Fibroblast of skin of abdomen (primary cell): ENCODE measurements at regions not wholly inside any gene's neighbourhood (a gene's known extent, or its start where the extent isn't known, plus 50 kb on each side); places are given as distances from the start of the nearest gene placed in this dataset.

Experiments used
- DNase-seq: peaks from one replicate; pipeline ENCODE4 v3.0.0-alpha.2; 2013

DNA sequence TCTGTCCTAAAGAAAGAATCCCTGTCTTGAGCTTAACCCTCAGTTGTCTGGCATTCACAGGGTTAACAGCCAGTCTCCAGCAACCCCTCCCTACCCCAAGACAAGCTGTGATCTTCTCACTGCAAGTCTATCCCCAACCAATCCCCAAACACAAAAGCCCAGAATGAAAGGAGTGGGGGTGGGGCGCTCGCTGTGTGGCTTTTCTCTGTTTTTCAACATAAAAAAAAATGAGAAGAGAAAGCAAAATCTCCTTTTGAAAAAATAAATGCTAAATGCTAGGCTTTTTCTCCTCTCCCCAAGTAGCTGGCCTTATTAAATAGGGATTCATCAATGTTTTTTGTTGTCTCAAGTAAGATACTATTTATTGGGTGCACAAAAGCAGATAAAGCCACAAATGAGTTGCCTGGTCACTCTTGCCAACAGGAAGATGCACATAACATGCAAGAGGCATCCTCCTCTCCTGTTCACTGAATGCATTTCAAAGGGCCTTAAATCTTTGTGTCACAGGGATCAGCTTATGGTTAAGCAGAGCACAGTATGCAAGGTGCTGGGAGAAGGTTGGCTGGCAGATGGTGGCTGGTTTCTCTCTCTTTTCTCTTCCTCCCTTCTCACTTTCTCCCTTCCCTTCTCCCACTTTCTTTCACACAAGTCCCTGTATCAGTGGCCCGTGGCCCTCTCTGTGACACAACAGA, 225.6 kb downstream of the CMPK2 start:
- no peak for DNase-seq

DNA sequence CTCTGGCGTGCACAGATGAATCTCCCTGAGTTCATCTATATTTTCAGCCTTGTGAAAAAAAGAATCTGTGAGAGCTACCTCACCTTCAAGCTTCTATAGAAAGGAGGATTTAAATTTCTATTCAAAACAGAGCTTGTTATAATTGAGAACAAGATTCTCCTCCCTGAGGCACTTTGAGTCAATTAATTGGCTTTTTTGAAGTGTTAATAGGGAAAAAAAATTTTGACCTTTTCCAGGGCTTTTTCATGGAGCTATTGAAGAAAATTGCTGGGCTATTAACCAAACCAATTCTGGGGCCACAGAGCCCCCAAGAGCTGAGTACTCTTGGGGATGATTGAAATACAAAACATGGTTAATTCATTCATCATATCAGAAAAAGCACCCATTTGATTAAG, 225.1 kb downstream of the CMPK2 start:
- no peak for DNase-seq

DNA sequence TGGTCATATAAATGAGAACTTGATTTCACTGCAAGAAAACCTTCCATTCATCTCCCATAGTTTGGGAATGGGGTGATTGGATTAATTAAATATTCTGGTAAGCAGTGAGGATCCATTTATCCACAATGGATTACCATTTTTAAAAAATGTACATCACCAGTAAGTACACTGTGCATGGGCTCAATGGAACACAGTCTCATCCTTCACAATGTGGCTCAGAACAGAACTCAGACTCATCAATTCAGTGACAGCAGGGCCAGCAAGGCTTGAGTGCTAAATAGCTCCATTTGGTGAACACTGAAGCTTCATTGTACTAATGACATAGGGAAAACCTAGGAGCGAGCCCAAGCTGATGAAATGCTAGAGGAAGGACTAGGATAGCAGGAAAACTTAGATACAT, 223.8 kb downstream of the CMPK2 start:
- DNase-seq = no peak

DNA sequence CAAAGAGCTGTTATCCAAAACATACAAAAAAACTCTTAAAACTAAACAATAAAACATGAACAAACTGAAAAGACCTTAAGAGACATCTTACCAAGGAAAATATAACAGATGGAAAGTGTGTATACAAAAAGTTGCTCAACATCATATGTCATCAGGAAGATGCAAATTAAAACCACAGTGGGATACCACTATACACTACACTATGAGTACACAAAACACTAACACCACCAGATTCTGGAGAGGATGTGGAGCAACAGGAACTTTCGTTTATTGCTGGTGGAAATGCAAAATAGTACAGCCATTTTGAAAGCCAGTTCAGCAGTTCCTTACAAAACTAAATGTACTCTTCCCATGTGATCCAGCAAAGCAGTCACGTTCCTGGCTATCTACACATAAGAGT, 221.4 kb downstream of the CMPK2 start:
- no peak for DNase-seq

DNA sequence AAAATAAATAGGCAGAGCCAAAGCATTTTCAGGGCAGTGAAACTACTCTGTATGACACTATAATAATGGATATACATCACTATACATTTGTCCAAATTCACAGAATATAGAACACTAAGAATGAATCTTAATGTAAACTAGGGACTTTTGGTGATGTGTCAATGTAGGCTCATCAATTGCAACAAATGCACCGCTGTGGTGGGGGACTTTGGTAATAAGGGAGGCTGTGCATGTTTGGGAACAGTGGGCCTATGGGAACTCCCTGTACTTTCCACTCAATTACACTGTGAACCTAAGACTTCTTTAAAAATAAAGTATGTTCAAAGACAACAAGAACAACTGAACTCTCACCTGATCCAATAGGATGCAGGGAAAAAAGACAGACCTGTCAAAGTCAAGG, 220.7 kb downstream of the CMPK2 start:
- no peak for DNase-seq

DNA sequence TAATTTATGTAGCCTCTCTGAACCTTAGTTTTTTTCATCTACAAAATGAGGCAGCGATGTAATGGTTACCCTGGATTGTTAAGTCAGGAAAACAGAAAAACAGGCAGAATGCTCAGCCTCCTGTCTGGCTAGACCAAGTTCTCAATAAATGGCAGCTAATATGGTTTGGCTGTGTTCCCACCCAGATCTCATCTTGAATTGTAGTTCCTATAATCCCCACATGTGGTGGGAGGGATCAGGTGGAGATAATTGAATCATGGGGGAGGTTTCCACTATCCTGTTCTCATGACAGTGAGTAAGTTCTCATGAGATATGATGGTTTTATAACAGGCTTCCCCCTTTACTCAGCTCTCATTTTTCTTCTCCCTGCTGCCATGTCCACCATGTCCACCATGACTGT, 220.0 kb downstream of the CMPK2 start:
- DNase-seq = no peak

DNA sequence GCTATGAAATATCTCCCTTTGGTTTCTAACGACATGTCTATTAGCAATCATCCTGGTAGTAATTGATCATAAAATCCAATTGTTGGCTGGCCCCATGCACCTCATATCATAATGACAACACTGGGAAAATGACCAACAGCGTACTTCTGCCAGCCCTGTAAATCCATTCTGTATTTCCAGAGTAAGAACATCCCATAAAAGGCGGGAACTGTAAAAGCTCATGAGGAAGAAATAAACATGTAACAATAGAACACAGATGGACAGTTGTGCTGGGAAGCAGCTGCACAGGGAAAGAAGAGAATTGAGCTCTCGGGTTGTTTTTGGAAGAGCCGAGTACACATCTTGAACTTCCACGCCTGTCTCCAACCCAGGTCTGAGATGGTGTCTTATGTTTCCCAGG, 218.7 kb downstream of the CMPK2 start:
- no peak for DNase-seq

DNA sequence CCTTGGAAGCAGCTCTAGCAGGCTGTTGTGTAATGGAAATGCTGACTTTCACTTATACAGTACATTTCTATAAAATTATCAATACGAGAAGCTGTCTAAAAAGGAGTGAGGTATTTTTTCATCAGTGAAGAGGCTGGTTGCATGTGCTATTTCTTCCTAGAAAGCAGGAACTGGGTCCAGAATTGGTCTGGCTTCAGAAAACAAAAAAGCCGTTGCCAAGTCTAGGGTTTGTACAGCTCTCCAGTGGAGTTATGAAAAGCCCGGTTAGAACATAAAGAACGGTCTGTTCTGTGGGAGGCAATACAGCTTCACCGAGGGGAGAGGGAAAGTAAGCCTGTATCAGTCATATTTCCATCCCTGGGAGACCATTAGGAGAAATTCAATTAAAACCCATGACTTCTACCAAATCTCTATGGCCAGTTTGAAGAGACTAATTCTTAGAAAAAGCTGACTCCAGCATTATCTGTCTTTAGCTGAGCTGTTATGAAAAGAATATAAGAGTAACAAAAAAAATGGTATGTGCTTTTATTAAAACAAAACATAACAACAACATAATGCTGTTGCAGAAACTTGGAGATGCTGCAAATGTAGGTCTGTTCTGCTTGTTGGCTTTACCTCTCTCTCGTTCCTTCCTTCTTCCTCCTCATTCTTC, 217.0 kb downstream of the CMPK2 start:
- DNase-seq = no peak

DNA sequence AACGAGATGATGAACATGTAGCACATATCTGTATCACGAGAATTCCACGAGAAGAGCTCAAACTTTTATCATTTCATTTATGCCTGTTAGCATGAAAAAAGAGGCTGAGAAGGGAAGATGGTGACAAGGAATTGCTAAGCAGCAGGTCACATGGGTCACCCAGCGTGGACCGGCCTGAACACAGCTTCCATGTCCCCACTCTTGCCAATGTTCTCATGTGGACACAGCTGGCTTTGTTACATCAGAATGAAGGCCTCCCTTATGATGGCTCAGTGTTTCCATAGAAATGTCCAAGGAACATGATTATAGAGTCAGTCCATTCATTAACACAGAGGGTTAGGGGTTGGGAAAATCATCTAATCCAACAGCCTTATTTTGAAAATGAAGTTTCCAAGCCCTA, 215.4 kb downstream of the CMPK2 start:
- no peak for DNase-seq

DNA sequence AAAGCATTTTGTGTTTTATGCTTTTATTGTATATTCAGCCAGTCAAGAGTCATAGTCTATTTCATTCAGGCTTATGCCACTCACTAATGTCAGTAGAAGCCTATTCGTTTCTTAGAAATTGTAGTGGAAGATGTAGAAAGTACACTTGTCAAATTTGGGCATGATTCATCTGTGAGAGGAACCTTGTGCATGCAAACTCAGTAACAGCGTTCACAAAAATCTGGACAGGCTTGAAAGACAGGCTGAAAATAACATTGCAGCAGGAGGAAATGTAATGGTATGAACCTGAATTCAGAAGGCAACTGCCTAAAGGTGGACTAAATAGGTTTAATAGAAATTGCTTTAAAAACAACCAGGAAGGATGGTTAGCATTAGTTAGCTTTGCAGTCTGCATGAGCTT, 213.5 kb downstream of the CMPK2 start:
- DNase-seq = no peak

DNA sequence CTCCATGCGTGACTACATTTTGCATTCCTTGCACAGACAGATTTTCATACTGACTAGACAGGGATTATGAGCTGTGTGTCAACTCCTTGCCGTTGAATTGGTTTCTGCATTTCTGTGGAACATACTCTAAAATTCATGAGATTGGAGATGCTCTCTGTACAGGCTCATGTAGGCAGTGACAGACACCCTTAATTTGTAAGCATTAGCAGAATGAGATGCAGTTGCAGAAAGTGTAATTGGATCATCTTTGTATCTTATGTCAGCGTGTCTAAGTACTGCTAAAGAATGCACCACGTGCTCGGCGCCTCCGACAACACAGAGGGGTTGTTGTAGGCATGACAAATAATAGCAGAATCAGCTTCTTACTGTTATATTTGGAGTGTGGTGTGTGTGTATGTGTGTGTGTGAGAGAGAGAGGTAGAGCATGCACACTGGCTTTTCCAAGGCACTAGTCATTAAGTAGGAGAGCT, 212.4 kb downstream of the CMPK2 start:
- peak; percentile 42 for DNase-seq

DNA sequence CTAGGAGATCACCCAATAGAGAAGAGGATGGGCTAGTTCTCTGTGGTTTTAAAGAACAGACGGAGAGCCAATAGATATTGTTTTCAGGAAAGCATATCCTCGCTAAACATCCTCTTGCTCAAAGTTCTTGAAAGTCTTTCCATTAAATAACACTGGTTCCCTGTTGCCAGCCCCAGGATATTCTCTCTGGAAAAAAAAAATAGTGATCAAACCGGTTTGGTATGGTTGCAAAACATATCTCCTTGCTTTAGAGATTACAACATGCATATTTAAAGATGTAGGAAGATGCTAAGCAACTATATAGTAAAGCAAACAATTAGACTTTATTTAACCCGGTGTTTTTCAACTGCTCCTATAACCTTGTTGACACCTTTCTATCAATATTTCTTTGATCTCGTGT, 211.4 kb downstream of the CMPK2 start:
- no peak for DNase-seq

DNA sequence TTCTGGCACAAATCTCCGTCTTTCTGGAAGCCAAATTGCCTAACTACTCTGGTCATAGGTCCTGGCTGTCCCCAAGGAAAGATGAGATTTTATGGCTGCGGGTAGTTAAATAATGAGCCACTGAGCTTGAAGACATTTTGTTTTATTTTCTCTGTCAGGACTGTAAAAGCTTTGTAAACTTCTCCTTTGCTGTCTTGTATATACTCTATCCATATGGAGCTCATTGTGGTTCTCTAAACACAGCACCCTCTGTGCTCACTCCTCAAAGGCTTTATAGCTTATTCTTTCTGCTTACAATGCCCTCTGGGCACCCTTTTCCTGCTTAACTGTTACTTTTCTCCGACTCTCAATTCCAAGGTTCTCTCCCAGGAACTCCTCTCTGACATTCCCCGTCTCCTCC, 209.1 kb downstream of the CMPK2 start:
- no peak for DNase-seq

DNA sequence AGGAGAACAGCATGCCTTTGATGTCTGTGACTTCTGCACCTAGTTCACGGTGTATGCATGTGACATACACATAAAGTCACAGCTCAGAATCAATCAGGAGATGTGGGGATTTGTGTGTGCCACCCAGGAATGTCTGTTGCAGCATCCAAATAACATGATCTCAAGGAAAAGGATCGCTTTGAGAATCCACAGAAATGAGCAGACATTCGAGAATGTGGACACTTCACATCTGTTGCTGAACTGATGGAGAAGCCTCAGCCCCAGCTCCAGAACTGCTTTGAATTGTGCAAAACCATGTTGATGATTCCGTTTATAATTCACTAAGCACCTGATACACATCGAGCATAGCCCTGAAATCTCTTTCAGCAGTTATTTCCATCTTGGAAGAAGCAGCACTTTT, 208.6 kb downstream of the CMPK2 start:
- peak; percentile 81 for DNase-seq

DNA sequence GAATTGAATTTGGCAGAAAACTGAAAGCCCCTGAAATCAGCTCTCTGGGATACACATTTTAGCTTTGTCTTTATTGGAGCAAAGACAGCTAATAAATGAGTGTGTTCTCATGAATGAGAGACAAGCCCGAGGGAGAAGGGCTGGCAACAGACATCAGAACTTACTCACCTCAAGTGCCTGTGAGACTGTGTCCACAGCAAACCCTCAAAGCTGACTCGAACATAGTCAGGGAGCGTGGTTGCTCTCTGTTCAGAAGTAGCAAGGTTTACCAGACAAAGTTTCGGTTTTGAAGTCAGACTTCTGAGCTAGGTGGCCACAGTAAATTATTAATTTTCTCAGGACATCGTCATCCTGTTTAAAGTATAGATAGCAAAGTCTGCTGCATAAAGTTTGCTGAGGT, 207.9 kb downstream of the CMPK2 start:
- DNase-seq = peak; percentile 65

DNA sequence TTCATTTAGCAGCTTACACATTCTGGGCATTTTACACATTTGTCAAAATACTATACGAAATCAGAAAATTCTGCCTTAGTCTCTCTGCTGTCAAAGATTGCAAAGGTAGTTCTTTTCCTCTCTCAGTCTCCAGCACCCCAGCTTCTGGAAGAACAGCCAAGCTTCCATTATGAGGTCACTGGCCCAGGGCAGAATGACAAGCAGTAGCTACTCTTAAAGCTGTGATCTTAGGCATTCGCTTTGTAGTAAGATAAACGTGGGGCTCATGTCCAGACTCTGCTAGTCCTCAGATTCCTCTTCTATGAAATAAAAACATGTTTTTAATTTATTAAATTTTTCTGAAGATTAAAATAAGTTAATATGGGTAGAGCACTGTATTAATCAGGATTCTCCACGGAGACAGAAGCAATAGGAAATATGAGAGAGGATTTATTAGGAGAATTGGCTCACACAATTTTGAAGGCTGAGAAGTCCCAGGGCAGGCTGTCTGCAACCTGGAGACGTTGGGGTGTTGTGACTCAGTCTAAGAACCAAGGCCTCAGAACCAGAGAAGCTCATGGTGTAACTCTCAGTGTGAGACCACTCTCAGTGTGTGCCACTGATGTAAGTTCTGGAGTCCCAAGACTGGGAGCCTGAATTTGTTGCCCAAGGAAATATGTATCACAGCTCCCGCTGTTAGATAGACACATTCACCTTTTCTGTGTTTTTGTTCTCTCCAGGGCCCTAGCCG, 201.2 kb downstream of the CMPK2 start:
- no peak for DNase-seq

DNA sequence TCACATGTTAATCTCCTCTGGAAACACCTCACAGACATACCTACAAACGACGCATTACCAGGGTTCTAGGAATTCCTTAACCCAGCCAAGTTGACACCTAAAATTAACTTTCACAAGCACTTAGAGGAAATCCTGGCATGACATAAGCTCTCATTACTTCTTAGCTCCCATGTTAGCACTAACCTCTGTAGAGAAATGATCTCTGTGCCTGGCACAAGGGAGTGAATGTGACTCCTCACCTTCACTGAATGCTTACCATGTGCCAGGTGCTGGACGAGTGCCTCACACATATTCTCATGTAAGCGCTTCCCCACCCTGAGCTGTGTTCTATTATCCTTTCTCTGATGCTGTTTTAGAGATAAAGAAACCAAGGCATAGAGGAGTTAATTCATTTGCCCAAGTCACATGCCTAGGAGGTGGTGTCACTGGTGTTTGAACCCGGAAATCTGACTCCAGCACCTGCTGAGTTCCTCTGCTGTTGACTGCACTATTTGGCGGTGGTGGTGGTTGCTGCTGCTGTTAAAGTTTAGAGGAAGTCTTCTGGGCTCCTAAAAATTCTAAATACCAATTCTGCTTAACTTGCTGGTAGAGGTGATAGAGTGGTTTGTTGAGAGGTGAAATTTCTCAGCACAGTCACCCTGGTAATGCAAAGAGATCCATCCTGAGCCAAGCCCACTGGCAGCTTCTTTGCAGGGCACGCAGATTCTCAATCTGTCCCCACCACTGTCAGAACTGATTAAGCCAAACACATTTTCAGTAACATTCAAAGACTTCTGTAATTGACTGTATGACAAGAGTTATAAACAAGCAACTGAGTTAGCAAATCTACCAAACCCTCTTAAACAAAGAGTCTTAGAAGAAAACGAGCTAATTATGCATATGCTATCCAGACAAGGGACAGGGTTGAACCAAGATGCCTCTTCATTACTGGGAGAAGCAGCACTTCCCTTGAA, 200.3 kb downstream of the CMPK2 start:
- DNase-seq = no peak

DNA sequence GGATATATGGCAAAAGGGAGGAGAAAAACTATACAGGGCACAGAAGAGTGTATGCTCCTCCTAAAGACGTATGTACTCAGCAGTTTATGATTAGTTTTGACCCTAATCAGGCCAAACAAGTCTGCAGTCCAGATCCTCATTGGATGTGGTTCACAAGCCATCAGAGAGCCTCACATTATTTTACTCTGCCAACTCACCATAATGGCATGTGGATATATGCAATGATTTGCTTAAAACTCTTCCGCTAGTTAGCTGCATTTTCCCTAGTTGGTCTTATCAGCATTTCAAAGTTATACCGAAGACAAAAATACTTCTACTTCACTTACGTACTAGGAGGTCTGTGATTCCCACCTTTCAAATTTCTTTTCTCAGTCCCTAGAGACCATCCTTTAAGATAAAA, 198.4 kb downstream of the CMPK2 start:
- peak; percentile 35 for DNase-seq

DNA sequence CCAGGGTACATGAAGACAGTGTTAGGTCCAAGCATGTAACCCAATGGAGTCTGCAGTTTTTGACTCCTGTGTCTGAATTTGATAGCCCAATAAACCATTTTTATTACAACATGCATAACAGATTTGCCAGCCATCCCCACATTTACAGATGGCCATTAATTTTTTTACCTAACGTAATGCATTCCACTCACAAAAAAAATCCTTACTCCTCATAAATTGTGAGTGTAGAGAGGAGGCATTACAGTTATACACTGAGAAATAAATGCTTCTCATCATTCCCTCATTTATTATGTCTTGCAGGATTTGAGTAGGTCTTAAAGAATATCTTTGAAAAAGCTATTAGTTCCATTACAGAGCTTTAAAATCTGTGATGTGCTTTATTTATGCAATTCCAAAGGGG, 193.8 kb downstream of the CMPK2 start:
- DNase-seq = peak; percentile 79

DNA sequence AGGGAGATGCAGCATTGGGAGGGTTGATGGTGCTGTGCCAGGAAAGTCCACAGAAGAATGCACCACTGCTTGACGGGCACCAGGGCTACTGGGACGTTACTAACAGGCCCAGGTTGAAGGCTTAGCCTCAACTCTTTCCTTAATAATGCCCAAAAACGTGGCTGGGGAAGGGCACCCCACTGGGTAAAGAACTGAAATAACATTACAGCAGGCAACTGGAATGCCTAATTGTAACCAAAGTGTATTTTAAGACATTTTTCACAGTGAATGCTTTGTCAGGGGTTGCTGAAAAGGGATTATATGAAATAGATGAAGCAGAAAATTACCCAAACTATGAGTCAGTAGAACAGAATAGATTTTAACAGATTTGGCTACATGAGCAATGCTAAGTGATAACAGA, 191.3 kb downstream of the CMPK2 start:
- peak; percentile 65 for DNase-seq

DNA sequence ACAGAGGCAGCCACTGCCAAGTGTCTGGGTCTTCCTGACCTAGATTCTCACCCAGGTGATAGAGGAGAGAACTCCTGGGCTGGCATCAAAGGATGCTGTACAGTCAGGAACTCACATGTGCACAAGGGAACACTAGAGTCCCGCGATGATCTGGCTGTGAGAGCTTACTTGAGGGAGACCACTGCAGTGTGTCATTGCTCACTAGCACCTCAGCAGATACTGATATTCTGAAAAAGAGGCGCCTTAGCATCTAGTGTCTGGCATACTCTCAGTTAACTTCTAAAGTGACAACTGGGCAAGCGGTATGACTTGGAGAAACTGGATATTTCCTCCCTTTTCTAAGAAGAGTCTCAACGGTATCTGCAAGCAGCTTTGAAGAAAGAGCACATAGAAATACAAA, 189.9 kb downstream of the CMPK2 start:
- no peak for DNase-seq

DNA sequence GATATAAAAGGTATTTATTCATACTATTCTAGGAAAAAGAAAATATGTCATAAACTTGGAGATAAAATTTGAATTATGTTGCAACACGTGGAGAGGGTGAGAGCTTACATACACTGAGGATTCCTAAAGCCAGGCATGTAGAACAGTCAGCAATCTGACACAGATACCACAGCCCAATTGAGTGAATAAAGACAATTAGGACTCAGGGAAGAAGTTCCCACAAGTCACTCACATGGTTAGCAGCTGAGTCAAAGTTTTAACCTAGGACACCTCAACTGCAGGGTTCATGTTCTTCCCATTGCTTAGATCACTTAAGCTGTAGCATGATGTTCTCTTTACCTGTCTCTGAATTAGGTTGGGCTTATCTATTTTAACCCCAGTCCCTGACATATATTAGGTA, 189.5 kb downstream of the CMPK2 start:
- DNase-seq = peak; percentile 42

DNA sequence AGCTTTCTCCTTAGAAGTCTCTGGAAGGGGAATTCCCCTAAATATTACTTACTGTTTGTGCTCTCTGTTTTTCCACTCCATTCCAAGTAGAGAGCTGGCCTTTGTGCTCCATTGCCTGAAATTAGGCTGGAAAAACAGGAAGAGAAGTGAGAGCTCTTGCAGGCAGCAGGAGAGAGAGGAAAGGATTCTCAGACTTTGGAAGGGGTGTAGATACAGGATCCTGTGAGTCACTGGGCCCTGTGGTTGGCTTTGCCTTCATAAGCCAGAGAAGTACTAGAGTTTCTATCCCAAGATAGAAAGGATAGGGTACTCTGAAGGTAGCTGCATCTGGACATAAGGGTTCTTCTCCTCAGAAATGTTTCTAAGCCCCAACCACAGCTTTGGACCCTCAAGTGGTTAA, 188.9 kb downstream of the CMPK2 start:
- peak; percentile 52 for DNase-seq
